Loucy (cell line): ENCODE measurements at regions not wholly inside any gene's neighbourhood (a gene's known extent, or its start where the extent isn't known, plus 50 kb on each side); places are given as distances from the start of the nearest gene placed in this dataset.

ENCODE experiments used
- H2AFZ ChIP-seq: fragments of 200-600 bp; sonication (generic); 2 replicates; pipeline ENCODE4 v1.6.0; 2016; ENCODE audit warnings: antibody characterized with exemption, mild to moderate bottlenecking, low read length, moderate library complexity
- H3F3A ChIP-seq: fragments of 200-600 bp; 2 replicates; pipeline ENCODE4 v1.6.0; 2016; ENCODE audit warnings: antibody characterized with exemption, low read depth, mild to moderate bottlenecking
- H3K27me3 ChIP-seq: fragments of 200-600 bp; sonication (generic); 2 replicates; pipeline ENCODE4 v1.6.1; 2014; ENCODE audit warnings: low read length, mild to moderate bottlenecking; ENCODE audit not compliant: insufficient read depth, poor library complexity, severe bottlenecking
- H3K36me3 ChIP-seq: fragments of 200-600 bp; sonication (generic); 2 replicates; pipeline ENCODE4 v1.6.1; 2016; ENCODE audit warnings: low read length; ENCODE audit not compliant: insufficient read depth
- H3K4me1 ChIP-seq: fragments of 200-600 bp; sonication (generic); 2 replicates; pipeline ENCODE4 v1.5.1; 2014; ENCODE audit warnings: low read length, mild to moderate bottlenecking; ENCODE audit not compliant: insufficient read depth, poor library complexity, severe bottlenecking
- H3K4me2 ChIP-seq: fragments of 200-600 bp; sonication (generic); 2 replicates; pipeline ENCODE4 v1.6.0; 2014; ENCODE audit warnings: antibody characterized with exemption, low read length, low read depth, mild to moderate bottlenecking; ENCODE audit not compliant: poor library complexity, severe bottlenecking
- H3K4me3 ChIP-seq: fragments of 200-600 bp; sonication (generic); 2 replicates; pipeline ENCODE4 v1.5.1; 2014; ENCODE audit warnings: low read length, mild to moderate bottlenecking, mixed read lengths; ENCODE audit not compliant: poor library complexity, severe bottlenecking
- H3K79me2 ChIP-seq: fragments of 200-600 bp; sonication (generic); 2 replicates; pipeline ENCODE4 v1.6.1; 2014; ENCODE audit warnings: low read length; ENCODE audit not compliant: insufficient read depth
- H3K9ac ChIP-seq: fragments of 200-600 bp; sonication (generic); 2 replicates; pipeline ENCODE4 v1.6.0; 2014; ENCODE audit warnings: mild to moderate bottlenecking, low read depth, low read length, moderate library complexity; ENCODE audit not compliant: poor library complexity, severe bottlenecking
- H3K9me2 ChIP-seq: fragments of 200-600 bp; sonication (generic); replicated peaks from 2 replicates; pipeline ENCODE4 v1.6.1; 2016; ENCODE audit warnings: low read depth, low read length, mixed read lengths
- H3K9me3 ChIP-seq: fragments of 200-600 bp; sonication (generic); 2 replicates; pipeline ENCODE4 v1.6.1; 2014; ENCODE audit warnings: mild to moderate bottlenecking, antibody characterized with exemption, low read length, low read depth; ENCODE audit not compliant: insufficient read depth
- H4K20me1 ChIP-seq: fragments of 200-600 bp; sonication (generic); 2 replicates; pipeline ENCODE4 v1.6.0; 2014; ENCODE audit warnings: antibody characterized with exemption, low read length, mild to moderate bottlenecking; ENCODE audit not compliant: insufficient read depth, poor library complexity, severe bottlenecking
- CTCF ChIP-seq: fragments of 200-600 bp; sonication (generic); conservative IDR thresholded peaks from 2 replicates; pipeline ENCODE4 v1.5.1; 2014; ENCODE audit warnings: mild to moderate bottlenecking, antibody characterized with exemption, low read length
- EZH2phosphoT487 ChIP-seq: fragments of 200-600 bp; IDR thresholded peaks from 2 replicates; pipeline ENCODE4 v1.6.1; 2018; ENCODE audit warnings: antibody characterized with exemption, mild to moderate bottlenecking, moderate library complexity, borderline replicate concordance

GRCh38 chr3:14274612-14274936, 96.0 kb downstream of the LSM3 start:
- H3K27me3 ChIP-seq, result no peaks in the 10 kb centered on the region
- no peak for TF ChIP-seq CTCF
- no peak for TF ChIP-seq EZH2phosphoT487
- no peaks in the 10 kb centered on the region for H3K4me1 ChIP-seq
- no peaks in the 10 kb centered on the region for H3K79me2 ChIP-seq
- H4K20me1 ChIP-seq, result no peaks in the 10 kb centered on the region
- no peaks in the 10 kb centered on the region for H3K36me3 ChIP-seq
- no peak overlapping the region for H3K4me3 ChIP-seq
- no peak overlapping the region for H3K4me2 ChIP-seq
- no peaks in the 10 kb centered on the region for H3K9me2 ChIP-seq
- H2AFZ ChIP-seq, result no peak overlapping the region
- no peaks in the 10 kb centered on the region for H3F3A ChIP-seq
- H3K9ac ChIP-seq, result no peak overlapping the region
- H3K9me3 ChIP-seq, result no peaks in the 10 kb centered on the region

GRCh38 chr3:14274999-14275961, 96.7 kb downstream of the LSM3 start:
- H3K79me2 ChIP-seq, result no peaks in the 10 kb centered on the region
- TF ChIP-seq CTCF (peak; percentile 71), EZH2phosphoT487 (no peak)
- no peaks in the 10 kb centered on the region for H3K4me1 ChIP-seq
- H3F3A ChIP-seq, result no peaks in the 10 kb centered on the region
- no peak overlapping the region for H3K4me2 ChIP-seq
- H3K9me2 ChIP-seq, result no peaks in the 10 kb centered on the region
- no peaks in the 10 kb centered on the region for H3K9me3 ChIP-seq
- H4K20me1 ChIP-seq, result no peaks in the 10 kb centered on the region
- peak overlapping the region; percentile 21; the same call in 1 of the 2 replicates for H2AFZ ChIP-seq
- H3K36me3 ChIP-seq, result no peaks in the 10 kb centered on the region
- H3K9ac ChIP-seq, result no peak overlapping the region
- H3K27me3 ChIP-seq, result no peaks in the 10 kb centered on the region
- H3K4me3 ChIP-seq, result no peak overlapping the region

GRCh38 chr3:14275962-14276909, 97.6 kb downstream of the LSM3 start:
- H3K79me2 ChIP-seq, result no peaks in the 10 kb centered on the region
- no peaks in the 10 kb centered on the region for H3K27me3 ChIP-seq
- TF ChIP-seq EZH2phosphoT487 (no peak), CTCF (no peak)
- no peak overlapping the region for H3K9ac ChIP-seq
- no peak overlapping the region for H3K4me3 ChIP-seq
- no peaks in the 10 kb centered on the region for H3F3A ChIP-seq
- no peaks in the 10 kb centered on the region for H4K20me1 ChIP-seq
- H3K4me2 ChIP-seq, result no peak overlapping the region
- no peaks in the 10 kb centered on the region for H3K36me3 ChIP-seq
- H2AFZ ChIP-seq, result peak overlapping the region; percentile 21; the same call in 1 of the 2 replicates
- H3K9me2 ChIP-seq, result no peaks in the 10 kb centered on the region
- H3K4me1 ChIP-seq, result no peaks in the 10 kb centered on the region
- no peaks in the 10 kb centered on the region for H3K9me3 ChIP-seq
